Dedifferentiated amniotic fluid mesenchymal stem cell (primary cell): ENCODE measurements at regions not wholly inside any gene's neighbourhood (a gene's known extent, or its start where the extent isn't known, plus 50 kb on each side); places are given as distances from the start of the nearest gene placed in this dataset.
A peak's percentile ranks its signal among the peaks of the same experiment; 100 is the strongest.

ENCODE experiments used
- DNase-seq: peaks from one replicate; pipeline ENCODE4 v3.0.0-alpha.2; 2016; ENCODE audit errors: extremely low spot score

GRCh38 chr18:44051026-44051425 is 629.7 kb upstream of the SETBP1 start:
- no peak for DNase-seq

DNA sequence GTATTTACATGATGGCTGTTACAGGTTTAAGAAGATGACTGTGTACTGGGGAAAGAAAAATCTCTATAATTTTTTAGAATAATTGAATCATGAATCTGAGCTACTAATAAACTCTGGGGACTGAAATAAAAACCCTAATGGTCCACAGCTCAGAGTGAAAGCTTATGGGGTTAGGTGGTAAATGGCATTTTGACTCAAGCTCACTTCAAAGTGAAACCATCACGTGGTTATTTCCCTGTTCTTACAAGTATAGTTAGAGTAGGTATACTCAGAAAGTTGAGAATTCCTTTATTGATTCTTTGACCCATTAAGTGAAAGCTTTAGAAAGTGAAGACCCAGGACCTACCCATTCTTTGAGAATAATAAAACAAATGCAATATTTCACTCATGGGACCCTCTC is 626.2 kb upstream of the SETBP1 start:
- DNase-seq: no peak

DNA sequence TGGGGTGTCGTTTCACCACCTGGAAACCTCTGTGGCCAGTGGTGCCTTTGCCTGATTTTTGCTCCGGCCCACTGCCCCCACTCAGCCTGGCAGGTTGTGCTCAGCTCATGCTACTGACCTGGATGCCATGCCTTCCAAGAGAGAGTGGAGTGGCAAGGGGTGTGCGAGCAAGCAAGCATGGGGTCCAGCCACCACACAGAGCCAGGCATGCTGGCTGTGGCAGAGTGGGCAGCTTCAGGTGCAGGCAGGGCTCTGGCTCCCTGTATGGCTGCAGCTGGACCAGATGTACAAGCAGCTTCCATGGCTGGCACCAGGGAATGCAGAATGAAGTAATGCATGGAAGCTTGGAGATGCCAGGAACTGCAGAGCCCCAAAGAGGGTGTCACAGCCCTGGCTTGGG is 620.5 kb upstream of the SETBP1 start:
- no peak for DNase-seq

- DNase-seq: no peak
Observed at GRCh38 chr18:44061438-44061837, 619.2 kb upstream of the SETBP1 start.

GRCh38 chr18:44062345-44062744 is 618.3 kb upstream of the SETBP1 start:
- no peak for DNase-seq

DNA sequence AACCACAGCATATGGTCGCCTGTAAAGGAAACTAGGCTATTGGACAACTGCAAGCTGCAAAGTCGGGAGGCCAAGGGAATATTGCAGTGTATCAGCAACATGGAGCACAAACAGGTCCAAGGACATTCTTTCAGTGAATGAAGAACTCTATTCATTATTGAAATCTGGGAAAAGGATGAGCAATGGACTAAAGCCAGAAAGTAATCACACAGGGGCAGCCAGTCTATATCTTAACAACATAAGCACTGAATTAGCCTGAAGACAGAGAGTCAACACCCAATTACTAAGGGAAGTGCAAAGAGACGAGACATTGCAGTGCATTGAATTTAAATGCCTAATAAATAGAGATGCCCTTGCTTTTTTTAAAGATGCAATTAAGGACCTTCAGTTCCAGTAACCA is 615.5 kb upstream of the SETBP1 start:
- DNase-seq: no peak

- no peak for DNase-seq
Observed at GRCh38 chr18:44066541-44066940, 614.1 kb upstream of the SETBP1 start.

DNA sequence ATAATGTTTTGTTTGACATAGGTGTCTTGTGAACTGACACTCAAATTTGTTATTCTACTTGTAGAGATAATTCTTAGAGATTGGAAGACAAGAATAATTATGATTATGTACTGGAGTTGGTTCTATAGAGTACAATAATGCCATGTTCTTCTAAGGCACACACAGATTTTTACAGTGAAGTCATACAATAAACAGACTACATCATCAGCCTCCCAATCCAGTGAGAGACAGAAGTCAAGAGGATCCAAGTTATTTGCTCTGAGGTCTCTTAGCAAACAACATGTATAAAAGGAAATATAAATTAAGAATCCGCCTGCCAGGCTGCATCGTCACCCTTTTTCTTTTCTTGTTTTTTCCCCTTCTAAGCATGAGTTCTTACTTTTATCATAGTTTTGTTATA is 613.5 kb upstream of the SETBP1 start:
- DNase-seq: no peak

DNA sequence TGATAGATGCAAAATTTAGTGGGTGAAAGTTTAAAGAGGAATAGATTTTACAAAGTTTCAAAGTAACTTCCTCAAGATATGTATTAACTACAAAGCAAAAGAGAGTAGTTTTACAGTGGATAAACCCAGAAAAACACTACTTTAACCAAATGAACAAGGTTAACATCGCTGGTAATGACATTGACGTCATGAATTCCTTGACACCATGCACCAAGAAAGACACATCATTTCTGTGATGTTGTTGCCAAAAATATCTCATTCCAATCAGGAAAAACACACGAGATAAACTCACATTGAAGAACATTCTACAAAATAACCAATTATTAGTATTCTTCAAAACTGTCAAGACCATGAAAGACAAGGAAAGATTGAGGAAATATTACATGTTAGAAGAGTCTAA is 605.6 kb upstream of the SETBP1 start:
- DNase-seq: no peak

DNA sequence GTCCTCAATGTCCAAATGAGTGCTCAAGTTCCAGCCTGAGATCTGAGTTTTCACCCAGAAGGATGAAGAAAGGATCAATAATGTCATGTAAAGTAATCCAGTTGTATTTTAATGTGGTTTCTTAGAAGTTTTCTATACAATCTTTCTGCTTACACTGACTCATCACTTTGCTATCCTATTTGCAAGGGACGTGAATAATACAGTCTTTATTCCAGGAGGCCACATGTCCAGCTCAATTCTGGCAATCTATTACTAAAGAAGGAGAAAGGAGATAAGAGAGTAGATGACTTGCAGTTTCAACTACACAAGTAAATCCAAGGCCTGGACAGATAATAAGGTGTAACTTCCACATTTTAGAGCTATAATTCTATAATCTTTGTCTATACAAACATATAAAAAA is 601.1 kb upstream of the SETBP1 start:
- peak; percentile 53 for DNase-seq

DNA sequence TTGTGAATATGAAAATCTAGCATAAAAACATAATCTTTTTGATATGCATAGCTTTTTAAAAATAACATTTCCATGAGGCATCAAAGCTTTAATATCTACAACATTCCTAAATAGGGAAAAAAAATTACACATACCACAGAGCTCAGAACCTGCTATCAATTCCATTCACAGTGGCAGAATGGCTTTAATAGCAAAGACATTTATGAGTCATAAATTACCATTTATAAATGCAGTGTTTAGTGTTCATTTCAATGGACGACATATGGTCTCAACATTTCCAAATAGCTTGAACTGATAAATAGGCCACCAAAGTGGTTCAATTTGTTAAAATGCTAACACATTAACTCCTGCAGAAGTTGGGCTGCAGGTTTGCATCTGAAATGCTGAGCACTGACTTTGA is 600.6 kb upstream of the SETBP1 start:
- no peak for DNase-seq

GRCh38 chr18:44089732-44090131 is 591.0 kb upstream of the SETBP1 start:
- DNase-seq: no peak

DNA sequence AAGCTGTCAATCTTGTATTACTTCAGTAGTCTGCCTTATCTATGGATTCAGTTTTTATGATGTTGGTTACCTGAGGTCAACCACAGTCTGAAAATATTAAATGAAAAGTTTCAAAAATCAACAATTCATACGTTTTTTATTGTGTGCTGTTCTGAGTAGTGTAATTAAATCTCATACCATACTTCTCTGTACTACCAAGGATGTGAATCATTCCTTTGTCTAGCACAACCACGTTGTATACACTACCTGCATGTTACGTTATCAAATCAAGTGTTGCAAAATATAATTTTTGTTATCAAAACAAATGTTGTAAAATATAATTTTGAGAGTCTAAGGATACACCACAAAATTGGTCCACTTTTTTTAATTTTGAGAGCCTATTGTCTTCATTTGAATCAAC is 590.2 kb upstream of the SETBP1 start:
- no peak for DNase-seq

DNA sequence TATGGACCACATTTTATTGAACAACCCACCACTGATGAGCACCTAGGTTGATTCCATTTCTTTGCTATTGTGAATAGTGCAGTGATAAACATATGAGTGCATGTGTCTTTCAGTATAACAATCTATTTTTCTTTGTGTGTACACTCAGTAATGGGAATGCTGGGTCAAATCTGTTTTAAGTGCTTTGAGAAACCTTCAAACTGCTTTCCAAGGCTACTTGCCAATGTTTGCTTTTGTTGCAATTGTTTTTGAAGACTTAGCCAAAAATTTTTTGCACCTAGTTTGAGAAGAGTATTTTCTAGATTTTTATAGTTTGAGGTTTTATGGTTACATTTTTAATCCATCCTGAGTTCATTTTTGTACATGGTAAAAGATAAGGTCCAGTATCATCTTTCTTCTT is 587.4 kb upstream of the SETBP1 start:
- no peak for DNase-seq

DNA sequence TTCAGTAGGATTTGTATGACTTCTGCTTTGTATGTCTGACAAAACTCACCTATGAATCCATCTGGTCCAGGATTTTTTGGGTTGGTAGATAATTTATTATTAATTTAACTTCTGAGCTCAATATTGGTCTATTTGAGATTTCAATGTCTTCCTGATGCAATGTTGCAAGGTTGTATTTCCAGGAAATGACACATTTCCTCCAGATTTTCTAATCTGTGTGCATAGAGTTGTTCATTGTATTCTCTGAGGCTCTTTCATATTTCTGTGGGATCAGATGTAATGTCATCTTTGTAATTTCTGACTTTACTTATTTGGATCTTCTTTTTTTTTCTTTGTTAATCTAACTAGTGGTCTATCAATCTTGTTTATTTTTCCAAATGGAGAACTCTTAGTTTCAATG is 584.7 kb upstream of the SETBP1 start:
- DNase-seq: no peak

- DNase-seq: no peak
Observed at GRCh38 chr18:44098551-44099098, 582.1 kb upstream of the SETBP1 start.

DNA sequence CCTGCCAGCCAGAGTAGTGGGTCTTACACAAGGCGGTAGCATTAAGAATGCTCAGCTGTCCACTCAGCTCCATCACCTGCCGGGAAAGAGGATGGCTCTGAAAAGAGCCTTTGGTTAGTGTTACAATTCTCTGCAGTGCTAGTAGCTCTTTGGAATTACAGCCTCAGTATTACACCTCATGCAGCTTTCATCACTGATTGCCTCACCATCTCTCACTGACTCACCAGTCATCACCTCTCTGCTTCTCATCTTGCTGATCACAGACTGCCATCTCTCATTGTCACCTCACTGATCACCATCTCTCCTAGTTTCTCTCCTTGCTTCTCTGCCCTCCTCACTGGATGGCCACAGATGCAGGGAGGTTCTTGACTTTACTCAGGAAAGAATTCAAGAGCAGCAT is 573.5 kb upstream of the SETBP1 start:
- no peak for DNase-seq

GRCh38 chr18:44111337-44111736 is 569.4 kb upstream of the SETBP1 start:
- DNase-seq: no peak

DNA sequence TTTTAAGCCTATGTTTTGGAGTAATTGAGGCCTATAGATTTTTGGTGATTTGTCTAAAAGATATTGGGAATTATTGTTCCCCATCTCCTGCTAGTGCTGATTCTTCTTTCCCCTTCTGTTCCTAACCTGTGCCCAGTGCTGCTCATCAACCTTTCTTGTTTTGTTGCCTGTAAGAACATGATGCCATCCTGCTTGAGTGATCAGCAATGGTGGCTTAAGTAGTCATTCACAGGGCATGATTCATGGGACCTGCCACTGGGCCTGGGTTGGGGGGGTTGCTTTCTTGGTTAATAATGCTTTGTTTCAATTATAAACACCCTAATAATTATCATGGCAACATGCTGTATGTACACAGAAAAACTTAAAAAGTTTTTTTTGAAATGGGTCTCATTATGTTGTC is 562.9 kb upstream of the SETBP1 start:
- DNase-seq: no peak

DNA sequence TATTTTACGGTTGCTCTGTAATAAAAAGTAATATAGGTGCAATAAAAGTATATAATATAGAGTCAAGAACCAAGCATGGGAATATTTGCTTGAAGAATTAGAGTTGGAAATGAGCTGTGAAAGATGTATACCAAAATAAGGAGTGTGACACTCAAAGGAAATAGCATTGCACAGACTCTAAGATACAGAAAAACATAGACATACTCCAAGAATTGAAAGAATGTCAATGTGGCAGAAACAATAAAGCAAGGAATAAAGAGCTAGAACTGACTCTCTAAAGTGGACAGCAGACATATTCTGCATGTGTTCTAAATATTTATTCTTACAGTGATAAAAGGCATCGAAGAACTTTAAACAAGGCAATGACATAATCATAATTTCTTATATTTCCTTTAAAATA is 561.1 kb upstream of the SETBP1 start:
- DNase-seq: no peak

DNA sequence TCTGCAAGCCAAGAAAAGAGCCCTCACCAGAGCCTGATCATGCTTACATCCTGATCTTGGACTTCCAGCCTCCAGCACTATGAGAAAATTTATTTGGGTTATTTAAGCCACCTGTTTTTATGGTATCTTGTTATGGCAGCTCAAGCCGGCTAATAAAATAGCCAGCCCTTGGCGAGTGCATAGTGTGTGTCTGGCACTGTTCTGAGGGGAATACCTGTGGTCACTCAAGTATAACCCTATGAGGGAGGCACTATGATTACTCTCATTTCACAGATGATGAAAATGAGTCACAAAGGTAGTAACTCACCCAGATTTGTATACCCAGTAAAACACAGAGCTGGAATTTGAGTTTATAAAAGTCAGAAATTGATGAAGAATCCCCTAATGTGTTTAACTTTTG is 556.9 kb upstream of the SETBP1 start:
- DNase-seq: no peak

GRCh38 chr18:44125446-44125845 is 555.2 kb upstream of the SETBP1 start:
- DNase-seq: no peak

- DNase-seq: no peak
Observed at GRCh38 chr18:44126598-44126997, 554.1 kb upstream of the SETBP1 start.

GRCh38 chr18:44128365-44128764 is 552.3 kb upstream of the SETBP1 start:
- no peak for DNase-seq
